Stimulated activated naive CD4-positive, alpha-beta T cell (primary cell): ENCODE measurements at regions not wholly inside any gene's neighbourhood (a gene's known extent, or its start where the extent isn't known, plus 50 kb on each side); places are given as distances from the start of the nearest gene placed in this dataset.

Experiments used
- DNase-seq, 6 experiments: peaks; one replicate each; lab custom pipeline; 2025; lab: John Stamatoyannopoulos, UW

DNA sequence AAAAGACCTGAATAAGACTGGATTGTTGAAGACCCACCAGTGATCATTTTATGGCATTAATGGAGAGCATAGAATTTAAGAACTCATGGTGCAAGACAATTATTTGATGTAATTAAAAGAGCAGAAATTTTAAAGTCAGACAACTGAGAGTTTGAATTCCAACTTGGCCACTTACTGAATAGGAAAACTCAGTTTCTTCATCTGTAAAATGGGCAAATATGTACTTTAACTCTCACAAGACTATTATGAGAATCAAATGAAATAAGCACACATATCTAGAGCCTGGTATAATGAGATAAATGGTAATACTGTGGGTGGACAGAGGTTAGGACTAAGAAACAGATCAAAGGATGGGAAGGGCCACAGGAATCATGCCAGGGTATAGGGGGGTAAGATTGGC, 88.0 kb downstream of the SOX9 start:
- no peak for DNase-seq

DNA sequence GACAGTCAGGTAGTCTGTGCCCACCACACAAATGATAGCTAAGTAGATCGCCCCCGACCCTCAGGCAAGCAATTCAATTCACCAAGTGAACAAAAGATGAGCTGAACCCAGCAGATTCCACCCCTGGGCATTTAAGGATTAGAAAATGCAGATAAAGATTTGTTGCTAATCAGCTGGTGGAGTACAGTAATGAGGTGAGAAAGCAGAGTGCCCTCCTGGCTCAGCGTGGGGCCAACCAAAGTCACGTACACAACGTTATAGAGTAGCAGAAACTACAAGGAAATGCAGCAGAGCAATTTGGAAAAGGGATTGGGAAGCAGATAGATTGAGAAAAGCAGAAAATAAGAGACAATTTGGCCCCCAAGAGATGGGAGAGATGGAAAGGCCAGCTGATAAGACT, 91.2 kb downstream of the SOX9 start:
- no peak for DNase-seq

DNA sequence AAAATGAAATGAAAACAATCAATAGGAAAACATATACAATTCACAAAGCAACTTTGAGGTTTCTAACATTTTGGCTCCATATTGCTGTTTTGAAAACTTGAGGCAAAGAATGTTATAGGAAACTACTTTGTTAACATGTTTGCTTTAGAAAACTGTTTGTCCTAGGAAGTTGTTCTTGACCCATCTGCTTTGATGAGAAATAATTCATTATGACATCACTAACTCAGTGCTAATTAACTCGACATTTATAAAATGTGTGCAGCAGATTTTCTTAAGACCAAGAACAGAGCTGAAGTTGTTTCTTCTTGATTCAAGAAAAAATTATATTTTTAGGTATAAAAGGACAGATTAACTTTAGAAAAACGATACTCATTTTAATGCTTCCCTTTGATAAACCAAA, 94.7 kb downstream of the SOX9 start:
- DNase-seq, result no peak

DNA sequence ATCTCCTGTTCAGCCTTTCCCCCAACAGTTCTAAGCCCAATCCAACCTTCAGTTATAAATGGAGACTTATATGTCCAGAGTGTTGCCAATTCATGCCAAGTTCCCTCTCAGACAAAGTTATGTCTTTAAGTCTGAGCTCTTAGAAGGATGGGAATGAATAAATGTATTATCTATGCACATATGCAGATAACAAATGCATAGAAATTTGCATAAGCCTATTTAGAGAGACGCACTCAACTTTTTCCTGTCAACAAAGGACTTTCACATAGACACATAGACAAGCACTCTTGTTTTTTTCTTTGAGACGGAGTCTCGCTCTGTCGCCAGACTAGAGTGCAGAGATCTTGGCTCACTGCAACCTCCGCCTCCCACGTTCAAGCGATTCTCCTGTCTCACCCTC, 95.1 kb downstream of the SOX9 start:
- DNase-seq, result no peak

DNA sequence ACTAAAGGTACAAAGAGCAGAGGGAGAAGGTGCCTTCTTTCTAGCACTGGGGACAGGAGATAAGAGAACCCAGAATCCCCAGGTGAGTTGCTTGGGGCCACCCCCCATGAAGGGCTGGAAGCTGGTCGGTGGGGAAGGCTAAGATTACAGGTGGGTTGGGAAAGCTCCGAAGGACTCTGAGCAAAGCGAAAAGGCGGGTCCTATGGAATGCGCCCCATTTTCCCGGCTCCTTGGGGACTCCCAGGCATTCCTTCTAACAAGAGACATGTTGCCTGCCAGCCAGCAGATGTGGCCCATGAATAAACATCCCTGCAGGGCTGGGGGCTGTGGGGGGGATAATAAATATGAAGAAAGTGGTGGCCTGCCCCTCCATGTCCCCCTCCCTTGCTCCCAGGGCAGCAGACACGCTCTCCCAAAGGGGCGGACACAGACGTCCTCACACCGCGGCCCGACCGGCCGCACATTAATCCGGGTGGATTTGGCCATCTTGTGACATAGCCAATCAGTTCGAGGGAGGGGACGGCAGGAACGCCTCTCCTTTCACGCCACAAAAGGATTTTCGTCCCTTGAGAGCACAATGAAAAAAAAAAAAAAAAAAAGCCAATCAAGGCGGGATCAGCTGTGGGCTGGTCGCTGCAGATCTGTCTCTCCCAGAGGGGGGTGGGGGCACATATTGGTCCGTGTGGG, 98.5 kb downstream of the SOX9 start:
- no peak for DNase-seq

DNA sequence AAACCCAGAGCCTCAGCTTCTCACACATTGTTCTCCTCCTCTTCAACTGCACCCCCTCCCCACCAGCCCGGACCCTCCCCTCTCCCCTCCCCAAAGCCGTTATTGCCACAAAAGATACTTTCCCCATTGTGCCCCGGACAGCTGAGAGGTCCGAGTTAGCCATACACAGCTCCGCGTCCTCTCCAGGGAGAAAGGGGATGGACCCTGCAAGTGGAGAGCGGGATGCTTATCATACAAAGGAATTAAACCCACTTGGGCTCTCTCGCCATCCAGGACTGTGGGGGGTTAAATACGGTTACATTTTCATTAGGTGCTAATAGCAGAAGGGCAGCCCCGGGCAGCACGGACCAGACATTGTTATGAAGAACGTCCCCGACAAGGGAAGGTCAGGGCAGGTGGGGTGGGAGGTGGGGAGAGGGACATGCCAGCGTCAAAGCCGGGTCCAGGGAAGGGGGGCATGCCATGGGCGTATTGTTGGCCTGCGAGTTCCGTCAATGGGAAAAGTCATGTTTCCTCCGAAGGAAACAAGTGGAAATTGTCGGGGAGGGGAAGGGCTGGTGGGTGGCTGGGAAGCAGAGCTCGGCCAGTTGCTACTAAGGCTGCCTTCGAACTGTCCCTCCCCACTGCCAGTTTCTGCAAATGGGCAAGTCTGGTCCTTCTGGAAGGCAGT, 99.1 kb downstream of the SOX9 start:
- no peak for DNase-seq

DNA sequence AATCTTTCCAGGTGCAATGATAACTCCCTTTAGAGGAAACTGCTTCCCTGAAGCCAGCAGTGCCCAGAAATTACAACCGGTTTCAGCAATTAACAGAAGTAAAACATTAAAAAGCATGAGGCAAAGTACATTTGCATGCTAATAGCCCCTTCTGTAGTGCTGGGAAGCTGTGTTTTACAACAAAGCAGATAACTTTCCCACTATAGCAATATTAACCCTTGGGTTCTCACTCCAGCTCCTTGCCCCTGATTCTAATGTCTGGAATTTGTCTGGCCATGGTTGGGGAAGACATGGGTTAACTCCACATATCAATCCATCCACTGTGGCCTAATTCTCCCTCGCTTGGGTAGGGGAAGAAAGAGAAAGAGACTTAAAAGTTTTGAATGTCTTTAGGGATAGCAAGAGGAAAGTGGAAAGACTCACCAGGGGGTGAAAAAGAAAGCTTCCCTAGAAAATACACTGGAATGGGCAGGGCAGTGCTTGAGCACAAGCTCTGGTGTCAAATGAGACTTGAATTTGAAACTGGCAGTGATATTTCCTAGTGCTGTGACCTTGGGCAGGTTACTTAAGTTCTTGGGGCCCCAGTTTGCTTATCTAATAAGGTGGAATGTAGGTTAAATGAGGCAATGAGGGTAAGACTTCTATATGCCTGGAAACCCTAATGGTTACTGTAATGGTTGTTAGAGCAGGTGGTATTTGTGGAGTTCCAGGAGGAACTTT, 102.0 kb downstream of the SOX9 start:
- DNase-seq, result no peak

DNA sequence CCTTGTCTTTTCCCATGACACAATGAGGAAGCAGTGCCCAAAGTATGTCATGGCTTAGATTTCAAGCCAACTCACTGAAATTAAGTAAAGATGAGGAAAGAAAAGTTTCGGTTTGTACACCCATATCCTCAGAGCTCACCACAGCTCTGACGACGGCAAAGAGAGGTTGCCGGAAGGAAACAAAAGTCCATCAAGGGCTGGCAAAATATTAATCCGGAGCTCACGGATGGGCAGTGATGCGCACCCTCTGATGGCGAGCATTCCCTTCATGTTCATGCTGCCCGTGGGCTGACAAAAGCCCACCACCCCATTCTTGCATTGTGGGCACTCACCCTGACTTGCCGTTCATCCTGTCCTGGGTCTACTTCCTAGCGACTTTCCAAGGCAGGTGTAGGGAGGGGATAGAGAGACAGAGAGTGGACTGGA, 103.1 kb downstream of the SOX9 start:
- no peak for DNase-seq

DNA sequence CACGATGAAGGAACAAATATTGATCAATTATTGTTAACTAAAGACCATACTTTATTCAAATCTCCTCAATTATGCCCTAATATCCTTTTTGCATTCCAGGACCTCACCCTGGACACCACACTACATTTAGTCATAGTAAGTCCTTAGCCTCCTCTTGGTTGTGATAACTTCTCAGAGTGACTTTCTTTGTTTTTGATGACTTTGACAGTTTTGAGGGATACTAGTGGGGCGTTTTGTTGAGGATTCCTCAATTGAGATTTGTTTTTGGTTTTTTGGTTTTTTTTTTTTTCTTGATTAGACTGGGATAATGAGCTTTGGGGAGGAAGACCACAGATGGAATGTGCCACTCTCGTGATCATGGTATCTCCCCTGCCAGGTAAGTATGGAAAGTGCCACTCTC, 105.5 kb downstream of the SOX9 start:
- DNase-seq, result no peak

DNA sequence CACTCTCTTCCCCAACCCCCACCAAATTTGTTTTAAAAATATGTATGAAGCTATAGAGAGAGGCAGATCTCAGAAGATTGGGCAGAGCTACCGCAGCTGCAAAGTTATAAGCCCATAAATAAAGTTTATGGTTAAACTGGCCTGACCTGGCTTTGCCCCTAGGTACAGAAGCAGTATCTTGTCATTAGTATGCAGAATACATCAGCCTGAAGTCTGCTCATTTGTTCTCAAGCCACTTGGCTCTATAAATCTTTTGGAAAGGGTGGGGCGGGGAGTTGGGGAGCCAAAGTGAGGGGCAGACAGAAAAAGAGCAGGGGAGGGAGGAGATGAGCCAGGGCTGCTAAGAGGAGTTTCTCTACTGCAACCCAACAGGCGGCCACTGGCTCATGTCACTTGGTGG, 113.2 kb downstream of the SOX9 start:
- DNase-seq, result no peak

DNA sequence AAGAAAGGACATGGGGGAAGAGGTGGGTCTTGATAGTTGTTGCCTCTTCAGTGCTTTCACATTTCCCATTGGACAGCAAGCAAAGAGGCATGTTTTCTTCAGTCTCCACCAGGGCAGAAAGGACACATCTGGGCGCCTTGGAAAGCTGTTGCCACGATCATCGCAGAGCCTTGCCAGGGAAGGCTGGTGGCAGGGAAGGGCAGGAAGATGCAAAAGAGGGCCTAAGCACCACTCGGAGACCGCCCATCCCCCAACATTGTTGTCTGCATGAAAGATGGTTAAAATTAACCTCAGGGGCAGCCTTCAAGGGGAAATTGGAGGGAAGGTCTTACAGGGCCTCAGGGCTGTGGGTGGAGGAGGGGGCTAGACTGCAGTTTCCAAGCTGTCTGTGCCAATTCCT, 114.2 kb downstream of the SOX9 start:
- no peak for DNase-seq

DNA sequence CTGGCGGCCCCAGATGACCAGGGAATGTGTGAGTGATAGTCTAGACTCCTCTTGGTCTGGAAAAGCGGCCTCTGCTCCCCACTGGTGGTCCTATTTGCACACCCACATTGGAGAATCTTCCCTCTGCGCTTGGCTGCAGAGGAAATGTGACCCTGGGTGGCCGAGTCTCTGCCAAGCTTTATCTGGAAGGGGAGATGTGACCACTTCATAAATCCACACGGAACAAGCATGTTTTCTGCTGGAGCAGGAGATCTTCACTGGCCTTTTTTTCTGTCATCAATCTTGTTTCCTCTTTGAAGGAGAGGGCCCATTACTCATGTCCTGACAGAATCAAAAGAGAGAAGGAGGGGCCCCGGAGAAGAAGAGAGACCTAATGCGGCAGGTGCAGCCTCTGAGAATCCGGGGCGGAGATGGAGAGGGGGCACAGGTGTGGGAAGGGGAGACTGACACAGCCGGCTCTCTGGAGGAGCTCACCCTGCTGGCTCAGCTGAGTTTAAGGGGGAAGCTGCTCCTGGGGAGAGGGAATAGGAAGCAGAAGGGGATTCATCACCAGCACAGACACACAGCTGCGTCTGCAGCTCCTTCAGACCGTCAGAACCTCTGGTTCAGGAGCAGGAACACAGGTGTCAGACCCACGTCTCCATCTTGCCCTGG, 116.3 kb downstream of the SOX9 start:
- no peak for DNase-seq

DNA sequence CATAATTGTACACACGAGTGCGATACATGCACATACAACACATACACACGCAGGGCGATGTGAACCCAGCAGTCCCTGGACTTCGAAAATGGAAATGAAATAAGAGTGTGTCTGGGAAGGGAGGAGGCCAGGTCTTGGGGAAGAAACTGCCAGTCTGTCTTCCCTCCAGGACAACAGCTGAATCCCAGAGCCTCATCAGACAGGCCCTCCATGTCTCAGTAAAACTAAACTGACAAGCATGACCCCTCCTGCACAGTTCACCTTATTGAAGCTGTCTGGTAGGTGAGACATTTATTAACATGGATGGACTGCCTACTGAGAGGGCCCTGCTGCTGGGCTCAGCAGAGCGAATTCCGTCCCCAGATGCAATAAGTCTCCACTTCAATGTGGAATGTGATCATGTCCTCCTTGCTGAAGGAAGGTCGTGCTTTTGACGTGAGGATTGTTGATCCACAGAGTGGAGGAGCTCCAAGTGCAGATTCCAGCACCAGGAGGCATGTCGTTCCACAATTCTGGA, 117.4 kb downstream of the SOX9 start:
- DNase-seq, result no peak

DNA sequence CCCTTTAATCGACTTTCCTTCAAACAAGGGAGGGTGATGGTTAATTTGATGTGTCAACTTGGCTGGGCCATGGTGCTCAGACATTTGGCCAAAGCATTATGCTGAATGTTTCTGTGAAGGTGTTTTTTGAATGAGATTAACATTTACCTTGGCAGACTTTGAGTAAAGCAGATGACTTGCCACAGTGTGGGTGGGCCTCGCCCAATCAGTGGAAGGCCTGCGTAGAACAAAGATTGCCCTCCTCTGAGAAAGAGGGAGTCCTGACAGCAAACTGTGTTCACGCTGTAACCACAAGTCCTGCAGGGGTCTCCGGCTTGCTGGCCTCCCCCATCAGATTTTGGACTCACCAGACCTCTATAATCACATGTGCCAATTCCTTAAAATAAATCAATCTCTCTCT, 118.7 kb downstream of the SOX9 start:
- DNase-seq, result no peak

DNA sequence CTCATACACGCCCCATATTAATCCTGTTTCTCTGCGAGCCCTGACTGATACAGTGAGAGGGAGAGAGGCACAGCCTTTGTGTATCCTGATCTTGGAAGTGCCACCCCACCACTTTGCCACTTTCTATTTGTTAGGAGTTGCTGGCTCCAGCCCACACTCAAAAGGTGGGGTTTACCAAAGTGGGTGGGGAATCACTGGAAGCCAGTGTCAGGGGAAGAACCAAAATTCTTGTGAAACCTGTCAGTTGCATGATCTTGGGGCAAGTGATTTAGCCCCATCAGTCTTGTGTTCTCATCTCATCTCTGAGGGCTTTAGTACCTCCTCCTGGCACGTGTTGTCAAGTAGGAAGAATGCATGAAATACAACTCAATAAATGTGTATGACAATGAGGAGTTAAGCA, 119.5 kb downstream of the SOX9 start:
- DNase-seq, result no peak

DNA sequence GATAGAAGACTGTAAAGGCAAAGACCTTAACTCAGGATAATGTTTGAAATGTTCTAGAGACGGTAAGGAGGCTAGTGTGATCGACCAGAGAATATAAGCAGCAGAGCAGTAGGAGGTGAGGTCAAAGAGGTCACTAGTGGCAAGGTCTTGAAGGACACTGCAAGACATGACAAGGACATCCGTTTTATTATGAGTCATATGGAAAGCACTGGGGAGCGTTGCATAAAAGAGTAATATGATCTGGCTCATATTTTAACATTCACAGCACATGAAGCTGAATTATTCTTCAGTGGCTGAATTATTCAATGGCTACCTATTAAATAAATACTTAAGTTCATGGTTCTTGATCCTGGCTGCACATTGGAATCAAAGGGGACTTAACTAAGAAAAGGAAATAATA, 123.7 kb downstream of the SOX9 start:
- no peak for DNase-seq

DNA sequence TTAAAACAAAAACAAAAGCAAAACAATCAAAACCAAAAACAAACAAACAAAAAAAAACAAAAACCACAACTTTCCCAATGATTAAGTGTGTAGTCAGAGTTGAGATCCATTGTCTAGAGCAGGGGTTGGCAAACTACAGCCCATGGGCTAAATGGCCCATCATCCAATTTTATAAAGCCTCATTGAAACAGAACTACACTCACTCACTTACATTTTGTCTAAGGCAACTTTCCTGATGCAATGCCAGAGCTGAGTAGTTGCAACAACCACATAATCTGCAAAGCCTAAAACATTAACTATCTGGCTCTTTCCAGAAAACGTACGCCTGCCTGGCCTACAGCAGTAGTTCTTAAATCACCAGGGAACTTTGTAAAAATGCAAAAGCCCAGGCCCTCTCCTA, 124.1 kb downstream of the SOX9 start:
- DNase-seq, result no peak

DNA sequence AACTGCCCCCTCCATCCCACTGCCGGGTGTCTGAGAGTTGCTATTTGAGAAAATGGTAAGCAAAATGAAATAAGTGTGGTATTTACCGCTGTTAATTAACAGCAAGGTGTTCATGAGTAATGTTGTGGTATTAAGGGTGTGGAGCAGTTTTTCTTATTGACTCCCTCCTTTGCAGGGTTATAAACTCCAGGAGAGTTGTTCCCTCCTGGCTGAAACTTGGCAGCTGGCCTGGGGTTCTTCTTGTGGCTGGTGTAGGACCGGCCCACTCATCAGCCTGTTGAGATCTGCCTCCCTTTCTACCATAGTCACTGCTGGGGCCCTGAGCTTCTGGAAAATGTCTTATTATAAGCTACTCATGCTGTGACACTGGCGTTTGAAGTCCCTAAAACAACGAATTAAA, 128.6 kb downstream of the SOX9 start:
- DNase-seq, result no peak

DNA sequence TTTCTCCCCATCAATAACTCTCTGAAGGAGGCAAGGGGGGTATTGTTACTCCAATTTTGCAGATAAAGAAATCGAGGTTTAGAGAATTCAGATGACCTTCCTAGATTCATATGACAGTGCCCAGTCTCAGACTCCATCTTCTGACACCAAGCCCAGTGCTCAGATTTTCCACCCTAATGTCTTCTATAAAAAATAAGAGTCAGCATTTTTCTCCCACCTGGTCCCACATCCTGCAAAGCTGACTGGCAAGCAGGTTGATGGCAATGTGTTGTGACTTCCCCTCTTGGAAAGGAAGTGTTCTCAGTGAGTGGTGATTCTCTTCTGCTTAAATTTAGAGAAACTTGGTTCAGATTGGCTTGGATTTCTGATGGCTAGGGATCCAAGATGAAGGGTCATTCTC, 129.4 kb downstream of the SOX9 start:
- DNase-seq, result no peak

DNA sequence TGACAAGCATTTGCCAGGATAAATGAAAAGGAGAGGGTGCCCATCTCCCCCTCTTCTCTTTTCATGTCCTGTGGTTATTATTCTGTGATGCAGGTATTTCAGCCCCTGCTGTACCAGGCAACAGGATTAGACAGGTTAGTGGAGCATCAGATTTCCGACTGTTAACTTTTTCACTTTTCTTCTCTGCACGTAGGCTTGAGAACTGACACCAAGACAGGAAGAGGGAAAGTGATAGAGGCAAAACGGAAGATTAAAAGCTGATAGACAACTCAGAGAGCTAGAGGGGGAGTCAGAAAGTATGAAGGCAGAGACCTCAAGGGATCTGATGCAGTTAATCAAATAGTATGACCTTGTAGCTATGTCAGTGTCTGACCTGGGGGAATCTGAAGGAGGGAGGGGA, 132.8 kb downstream of the SOX9 start:
- DNase-seq, result no peak

DNA sequence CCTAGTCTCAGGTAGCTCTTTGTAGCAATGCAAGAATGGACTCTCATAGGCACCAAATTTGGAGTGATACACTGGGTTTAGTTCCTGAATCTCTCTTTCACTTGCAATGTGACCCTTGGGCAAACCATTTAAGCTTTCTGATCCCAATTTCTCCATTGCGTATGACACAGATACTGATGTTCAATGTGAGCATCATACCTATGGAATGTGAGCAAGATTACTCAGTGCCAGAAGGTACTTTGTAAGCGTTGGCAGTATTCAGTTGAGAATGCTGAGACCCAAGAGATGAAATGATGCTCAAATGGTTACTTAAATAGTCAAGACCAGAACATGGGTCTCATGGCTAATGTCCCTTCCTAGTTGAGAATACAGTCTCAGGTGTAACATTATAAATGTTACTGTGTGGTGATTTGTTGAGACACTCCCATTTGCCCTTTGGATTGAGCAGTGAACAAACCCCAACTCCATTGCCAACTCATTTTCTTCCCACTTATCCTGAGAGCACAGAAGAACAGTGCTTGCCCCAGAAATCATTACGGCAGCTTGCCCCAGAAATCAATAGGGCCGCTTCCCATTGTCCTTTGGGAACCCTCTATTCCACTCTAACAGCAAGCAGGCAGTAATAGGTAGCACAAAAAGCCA, 134.1 kb downstream of the SOX9 start:
- no peak for DNase-seq

DNA sequence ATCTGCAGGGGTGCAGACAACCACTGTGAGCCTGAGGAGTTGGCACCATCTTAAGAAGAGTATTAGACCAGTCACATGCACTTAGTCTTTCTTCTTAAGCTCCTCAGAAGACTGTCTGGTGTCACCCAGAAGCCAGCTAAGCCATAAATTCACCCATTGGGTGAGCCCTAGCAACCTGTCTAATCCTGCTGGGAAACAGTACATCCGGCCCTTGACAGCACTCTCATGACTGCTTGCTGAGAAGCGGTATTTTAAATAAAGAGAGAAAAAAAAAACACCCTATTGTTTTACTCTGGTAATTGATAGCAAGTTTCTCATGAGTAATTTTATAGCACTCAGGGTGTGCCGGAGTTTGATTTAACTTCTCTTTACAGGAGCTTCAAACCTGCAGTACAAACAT, 134.7 kb downstream of the SOX9 start:
- DNase-seq, result no peak
